ENCODE measurements at regions not wholly inside any gene's neighbourhood (a gene's known extent, or its start where the extent isn't known, plus 50 kb on each side); places are given as distances from the start of the nearest gene placed in this dataset.

GRCh38 chr4:52366621-52367020, 292.5 kb downstream of the USP46 start:
- Histone ChIP-seq H3K4me3 (no peak overlapping the region), H3K9me3 (no peaks in the 10 kb centered on the region), H3K36me3 (no peaks in the 10 kb centered on the region), H3K4me1 (no peaks in the 10 kb centered on the region), H3K27ac (no peak overlapping the region), H3K27me3 (no peaks in the 10 kb centered on the region)
- WGBS, 2 donors (ENCODE audit: low coverage in 1 of 2) = 58 to 59% methylated on average over 3 to 4 of the region's 4 CpGs
- ATAC-seq = no peak
- TF ChIP-seq POLR2A (IDR thresholded peaks at IDR 0.05) (no peak), EP300 (IDR thresholded peaks at IDR 0.05) (no peak), POLR2AphosphoS5 (IDR thresholded peaks at IDR 0.05) (no peak), CTCF (IDR thresholded peaks at IDR 0.05) (no peak)

GRCh38 chr4:52367282-52367830, 291.7 kb downstream of the USP46 start:
- 40 to 48% methylated on average over 1 to 2 of the region's 2 CpGs for WGBS, 2 donors (ENCODE audit: low coverage in 1 of 2)

DNA sequence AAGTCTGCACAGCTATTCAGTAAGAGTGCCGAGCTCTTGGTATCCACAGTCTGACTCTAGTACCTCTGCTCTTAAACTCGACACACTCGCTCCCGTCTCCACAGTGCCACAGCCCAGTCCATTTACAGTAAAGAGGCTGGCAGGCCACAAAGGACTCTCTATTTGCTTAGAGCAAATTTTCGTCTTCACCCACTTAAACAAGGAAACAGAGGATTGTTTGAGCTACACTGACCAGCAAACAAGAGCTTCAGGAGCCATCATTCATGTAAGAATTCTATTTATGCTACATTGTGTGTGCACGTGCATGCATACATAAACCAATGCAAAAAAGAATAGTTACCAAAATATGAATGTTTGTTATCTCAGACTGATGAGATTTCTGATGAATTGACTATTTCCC, 290.2 kb downstream of the USP46 start:
- no peak for ATAC-seq
- Histone ChIP-seq H3K4me1 (no peaks in the 10 kb centered on the region), H3K36me3 (no peaks in the 10 kb centered on the region), H3K4me3 (no peak overlapping the region), H3K27ac (no peak overlapping the region), H3K9me3 (no peaks in the 10 kb centered on the region), H3K27me3 (no peaks in the 10 kb centered on the region)
- 76 to 85% methylated on average over 3 to 6 of the region's 6 CpGs for WGBS, 2 donors (ENCODE audit: low coverage in 1 of 2)
- TF ChIP-seq POLR2A (IDR thresholded peaks at IDR 0.05) = no peak
- no peak for TF ChIP-seq POLR2AphosphoS5 (IDR thresholded peaks at IDR 0.05)
- no peak for TF ChIP-seq EP300 (IDR thresholded peaks at IDR 0.05)
- no peak for TF ChIP-seq CTCF (IDR thresholded peaks at IDR 0.05)

More at GRCh38 chr4:52367282-52367830, 291.7 kb downstream of the USP46 start:
- no peaks in the 10 kb centered on the region for H3K36me3 ChIP-seq
- no peaks in the 10 kb centered on the region for H3K4me1 ChIP-seq
- TF ChIP-seq CTCF (IDR thresholded peaks at IDR 0.05) = no peak
- TF ChIP-seq EP300 (IDR thresholded peaks at IDR 0.05) = no peak
- TF ChIP-seq POLR2A (IDR thresholded peaks at IDR 0.05) = no peak
- no peak for TF ChIP-seq POLR2AphosphoS5 (IDR thresholded peaks at IDR 0.05)
- no peak overlapping the region for H3K27ac ChIP-seq
- H3K27me3 ChIP-seq = no peaks in the 10 kb centered on the region
- ATAC-seq = no peak
- no peaks in the 10 kb centered on the region for H3K9me3 ChIP-seq
- H3K4me3 ChIP-seq = no peak overlapping the region

DNA sequence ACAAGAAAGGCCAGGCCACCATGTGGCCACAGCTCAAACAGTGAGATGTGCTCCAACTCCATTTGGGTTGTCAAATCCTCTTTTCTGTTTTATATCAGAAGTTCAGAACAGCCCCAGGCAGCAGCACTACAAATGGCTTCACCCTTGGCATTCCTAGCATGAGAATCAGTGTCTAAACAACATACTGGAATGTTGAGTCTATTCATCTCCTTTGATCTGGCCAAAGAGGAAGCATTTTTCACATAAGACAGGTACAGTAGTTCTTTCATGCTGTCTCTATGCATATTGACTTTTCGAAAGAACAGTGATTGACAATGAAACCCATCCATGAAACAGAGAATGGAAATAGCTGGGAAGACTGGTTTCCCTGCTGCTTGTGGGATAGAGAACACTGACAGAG, 289.5 kb downstream of the USP46 start:
- H3K9me3 ChIP-seq = no peaks in the 10 kb centered on the region
- no peaks in the 10 kb centered on the region for H3K27me3 ChIP-seq
- WGBS, 2 donors (ENCODE audit: low coverage in 1 of 2) = 75% methylated on average over 1 of the region's 1 CpG; no CpG with 5 or more reads in 1 of the 2 donors
- no peak for TF ChIP-seq CTCF (IDR thresholded peaks at IDR 0.05)
- no peak for TF ChIP-seq POLR2AphosphoS5 (IDR thresholded peaks at IDR 0.05)
- TF ChIP-seq POLR2A (IDR thresholded peaks at IDR 0.05) = no peak
- TF ChIP-seq EP300 (IDR thresholded peaks at IDR 0.05) = no peak
- H3K4me1 ChIP-seq = no peaks in the 10 kb centered on the region
- no peak for ATAC-seq
- no peak overlapping the region for H3K4me3 ChIP-seq
- no peak overlapping the region for H3K27ac ChIP-seq
- H3K36me3 ChIP-seq = no peaks in the 10 kb centered on the region

- no peak overlapping the region for H3K4me3 ChIP-seq
- H3K27me3 ChIP-seq = no peaks in the 10 kb centered on the region
- H3K9me3 ChIP-seq = no peaks in the 10 kb centered on the region
- H3K27ac ChIP-seq = no peak overlapping the region
- WGBS, 2 donors (ENCODE audit: low coverage in 1 of 2) = 83 to 88% methylated on average over 1 to 2 of the region's 5 CpGs
- TF ChIP-seq POLR2AphosphoS5 (IDR thresholded peaks at IDR 0.05) = no peak
- TF ChIP-seq POLR2A (IDR thresholded peaks at IDR 0.05) = no peak
- no peak for TF ChIP-seq CTCF (IDR thresholded peaks at IDR 0.05)
- no peak for TF ChIP-seq EP300 (IDR thresholded peaks at IDR 0.05)
- ATAC-seq = no peak
- H3K4me1 ChIP-seq = no peaks in the 10 kb centered on the region
- H3K36me3 ChIP-seq = no peaks in the 10 kb centered on the region
Observed at GRCh38 chr4:52370576-52370975, 288.5 kb downstream of the USP46 start.
